ENCODE measurements at regions not wholly inside any gene's neighbourhood (a gene's known extent, or its start where the extent isn't known, plus 50 kb on each side); places are given as distances from the start of the nearest gene placed in this dataset.

- Histone ChIP-seq H3K4me1 (ENCODE audit: insufficient read depth, low read length) (no peaks in the 10 kb centered on the region), H3K27ac (ENCODE audit: low read depth, low read length) (no peak overlapping the region), H3K9me3 (ENCODE audit: low read length) (no peaks in the 10 kb centered on the region), H3K4me3 (ENCODE audit: low read length) (no peak overlapping the region), H3K36me3 (ENCODE audit: insufficient read depth, low read length) (no peaks in the 10 kb centered on the region), H3K27me3 (ENCODE audit: insufficient read depth, low read length, poor library complexity, severe bottlenecking) (no peaks in the 10 kb centered on the region)
- Mint-ChIP-seq H3K36me3 (no peaks in the 10 kb centered on the region), H3K4me1 (no peaks in the 10 kb centered on the region), H3K4me3 (no peak overlapping the region), H3K9me3 (peaks cover 1 to 8% (median 6%) of the 10 kb centered on the region in 5 donors), H3K27me3 (no peaks in the 10 kb centered on the region), H3K27ac (no peak overlapping the region)
- DNase-seq, result no peak
- CTCF ChIA-PET, result no interaction called here
- POLR2A ChIA-PET, result no interaction called here
Measured at GRCh38 chr3:88991496-88991895, 115.9 kb upstream of the EPHA3 start.

- ChIA-PET CTCF (no interaction called here), POLR2A (no interaction called here)
- Mint-ChIP-seq H3K36me3 (no peaks in the 10 kb centered on the region), H3K4me1 (no peaks in the 10 kb centered on the region), H3K9me3 (peaks cover 7 to 12% (median 10%) of the 10 kb centered on the region in 5 donors), H3K27ac (no peak overlapping the region), H3K4me3 (no peak overlapping the region), H3K27me3 (no peaks in the 10 kb centered on the region)
- no peak overlapping the region for H3K27ac ChIP-seq (ENCODE audit: low read depth, low read length)
- no peaks in the 10 kb centered on the region for H3K27me3 ChIP-seq (ENCODE audit: insufficient read depth, low read length, poor library complexity, severe bottlenecking)
- H3K36me3 ChIP-seq (ENCODE audit: insufficient read depth, low read length), result no peaks in the 10 kb centered on the region
- no peak overlapping the region for H3K4me3 ChIP-seq (ENCODE audit: low read length)
- H3K9me3 ChIP-seq (ENCODE audit: low read length), result no peaks in the 10 kb centered on the region
- no peak for DNase-seq
- H3K4me1 ChIP-seq (ENCODE audit: insufficient read depth, low read length), result no peaks in the 10 kb centered on the region
Measured at GRCh38 chr3:88996691-88997090, 110.7 kb upstream of the EPHA3 start.

- H3K27me3 ChIP-seq (ENCODE audit: insufficient read depth, low read length, poor library complexity, severe bottlenecking), result no peaks in the 10 kb centered on the region
- Mint-ChIP-seq H3K27me3 (no peaks in the 10 kb centered on the region), H3K27ac (no peak overlapping the region), H3K4me3 (no peak overlapping the region), H3K4me1 (no peaks in the 10 kb centered on the region), H3K9me3 (peaks cover 7 to 11% (median 10%) of the 10 kb centered on the region in 5 donors), H3K36me3 (no peaks in the 10 kb centered on the region)
- POLR2A ChIA-PET, result no interaction called here
- no peaks in the 10 kb centered on the region for H3K36me3 ChIP-seq (ENCODE audit: insufficient read depth, low read length)
- no peaks in the 10 kb centered on the region for H3K9me3 ChIP-seq (ENCODE audit: low read length)
- CTCF ChIA-PET, result no interaction called here
- no peak for DNase-seq
- no peak overlapping the region for H3K4me3 ChIP-seq (ENCODE audit: low read length)
- no peaks in the 10 kb centered on the region for H3K4me1 ChIP-seq (ENCODE audit: insufficient read depth, low read length)
- H3K27ac ChIP-seq (ENCODE audit: low read depth, low read length), result no peak overlapping the region
Measured at GRCh38 chr3:88997260-88997659, 110.2 kb upstream of the EPHA3 start.

GRCh38 chr3:89000886-89001285 is 106.5 kb upstream of the EPHA3 start:
- H3K9me3 Mint-ChIP-seq, result peaks cover 7 to 11% (median 9%) of the 10 kb centered on the region in 5 donors
- ChIA-PET POLR2A (no interaction called here), CTCF (no interaction called here)
- no peaks in the 10 kb centered on the region for H3K36me3 Mint-ChIP-seq
- no peaks in the 10 kb centered on the region for H3K27me3 Mint-ChIP-seq
- no peaks in the 10 kb centered on the region for H3K27me3 ChIP-seq (ENCODE audit: insufficient read depth, low read length, poor library complexity, severe bottlenecking)
- H3K4me3 ChIP-seq (ENCODE audit: low read length), result no peak overlapping the region
- DNase-seq, result no peak
- no peaks in the 10 kb centered on the region for H3K9me3 ChIP-seq (ENCODE audit: low read length)
- H3K36me3 ChIP-seq (ENCODE audit: insufficient read depth, low read length), result no peaks in the 10 kb centered on the region
- no peak overlapping the region for H3K27ac Mint-ChIP-seq
- no peak overlapping the region for H3K4me3 Mint-ChIP-seq
- no peaks in the 10 kb centered on the region for H3K4me1 ChIP-seq (ENCODE audit: insufficient read depth, low read length)
- no peaks in the 10 kb centered on the region for H3K4me1 Mint-ChIP-seq
- H3K27ac ChIP-seq (ENCODE audit: low read depth, low read length), result no peak overlapping the region

- no peaks in the 10 kb centered on the region for H3K9me3 ChIP-seq (ENCODE audit: low read length)
- Mint-ChIP-seq H3K36me3 (no peaks in the 10 kb centered on the region), H3K4me1 (no peaks in the 10 kb centered on the region), H3K27me3 (no peaks in the 10 kb centered on the region), H3K9me3 (peaks cover 7 to 14% (median 11%) of the 10 kb centered on the region in 5 donors), H3K4me3 (no peak overlapping the region), H3K27ac (no peak overlapping the region)
- H3K27me3 ChIP-seq (ENCODE audit: insufficient read depth, low read length, poor library complexity, severe bottlenecking), result no peaks in the 10 kb centered on the region
- ChIA-PET POLR2A (no interaction called here), CTCF (no interaction called here)
- no peaks in the 10 kb centered on the region for H3K4me1 ChIP-seq (ENCODE audit: insufficient read depth, low read length)
- no peak overlapping the region for H3K27ac ChIP-seq (ENCODE audit: low read depth, low read length)
- no peak for DNase-seq
- H3K36me3 ChIP-seq (ENCODE audit: insufficient read depth, low read length), result no peaks in the 10 kb centered on the region
- no peak overlapping the region for H3K4me3 ChIP-seq (ENCODE audit: low read length)
Measured at GRCh38 chr3:89002191-89002590, 105.2 kb upstream of the EPHA3 start.

- Mint-ChIP-seq H3K4me1 (no peaks in the 10 kb centered on the region), H3K4me3 (no peak overlapping the region), H3K36me3 (no peaks in the 10 kb centered on the region), H3K27ac (no peak overlapping the region), H3K27me3 (no peaks in the 10 kb centered on the region), H3K9me3 (peaks cover 6 to 17% (median 12%) of the 10 kb centered on the region in 5 donors)
- no peak for DNase-seq
- Histone ChIP-seq H3K4me1 (ENCODE audit: insufficient read depth, low read length) (no peaks in the 10 kb centered on the region), H3K27me3 (ENCODE audit: insufficient read depth, low read length, poor library complexity, severe bottlenecking) (no peaks in the 10 kb centered on the region), H3K36me3 (ENCODE audit: insufficient read depth, low read length) (no peaks in the 10 kb centered on the region), H3K27ac (ENCODE audit: low read depth, low read length) (no peak overlapping the region), H3K9me3 (ENCODE audit: low read length) (no peaks in the 10 kb centered on the region), H3K4me3 (ENCODE audit: low read length) (no peak overlapping the region)
- ChIA-PET CTCF (no interaction called here), POLR2A (no interaction called here)
Measured at GRCh38 chr3:89013536-89013935, 93.9 kb upstream of the EPHA3 start.

GRCh38 chr3:89017531-89017930 is 89.9 kb upstream of the EPHA3 start:
- CTCF ChIA-PET, result no interaction called here
- peaks cover 6 to 25% (median 11%) of the 10 kb centered on the region in 5 donors for H3K9me3 Mint-ChIP-seq
- H3K27me3 Mint-ChIP-seq, result no peaks in the 10 kb centered on the region
- Histone ChIP-seq H3K27ac (ENCODE audit: low read depth, low read length) (no peak overlapping the region), H3K36me3 (ENCODE audit: insufficient read depth, low read length) (no peaks in the 10 kb centered on the region), H3K27me3 (ENCODE audit: insufficient read depth, low read length, poor library complexity, severe bottlenecking) (no peaks in the 10 kb centered on the region), H3K4me1 (ENCODE audit: insufficient read depth, low read length) (no peaks in the 10 kb centered on the region), H3K4me3 (ENCODE audit: low read length) (no peak overlapping the region), H3K9me3 (ENCODE audit: low read length) (no peaks in the 10 kb centered on the region)
- POLR2A ChIA-PET, result no interaction called here
- no peaks in the 10 kb centered on the region for H3K4me1 Mint-ChIP-seq
- no peak overlapping the region for H3K4me3 Mint-ChIP-seq
- no peaks in the 10 kb centered on the region for H3K36me3 Mint-ChIP-seq
- H3K27ac Mint-ChIP-seq, result no peak overlapping the region
- DNase-seq, result no peak

GRCh38 chr3:89025185-89025584 is 82.2 kb upstream of the EPHA3 start:
- no peak overlapping the region for H3K4me3 Mint-ChIP-seq

GRCh38 chr3:89032346-89033013 is 74.9 kb upstream of the EPHA3 start:
- H3K9me3 Mint-ChIP-seq, result peaks cover 7 to 20% (median 12%) of the 10 kb centered on the region in 5 donors
- no peaks in the 10 kb centered on the region for H3K36me3 Mint-ChIP-seq
- Histone ChIP-seq H3K4me1 (ENCODE audit: insufficient read depth, low read length) (no peaks in the 10 kb centered on the region), H3K27me3 (ENCODE audit: insufficient read depth, low read length, poor library complexity, severe bottlenecking) (no peaks in the 10 kb centered on the region), H3K36me3 (ENCODE audit: insufficient read depth, low read length) (no peaks in the 10 kb centered on the region), H3K27ac (ENCODE audit: low read depth, low read length) (no peak overlapping the region), H3K9me3 (ENCODE audit: low read length) (no peaks in the 10 kb centered on the region), H3K4me3 (ENCODE audit: low read length) (no peak overlapping the region)
- no peak overlapping the region for H3K4me3 Mint-ChIP-seq
- ChIA-PET CTCF (no interaction called here), POLR2A (no interaction called here)
- no peaks in the 10 kb centered on the region for H3K27me3 Mint-ChIP-seq
- no peak for DNase-seq
- no peak overlapping the region for H3K27ac Mint-ChIP-seq
- H3K4me1 Mint-ChIP-seq, result no peaks in the 10 kb centered on the region

More at GRCh38 chr3:89025185-89025584, 82.2 kb upstream of the EPHA3 start:
- H3K36me3 ChIP-seq (ENCODE audit: insufficient read depth, low read length), result no peaks in the 10 kb centered on the region
- H3K36me3 Mint-ChIP-seq, result no peaks in the 10 kb centered on the region
- ChIA-PET CTCF (no interaction called here), POLR2A (no interaction called here)
- no peak overlapping the region for H3K27ac Mint-ChIP-seq
- no peak for DNase-seq
- no peak overlapping the region for H3K27ac ChIP-seq (ENCODE audit: low read depth, low read length)
- H3K27me3 Mint-ChIP-seq, result no peaks in the 10 kb centered on the region
- peaks cover 2 to 13% (median 4%) of the 10 kb centered on the region in 5 donors for H3K9me3 Mint-ChIP-seq
- no peaks in the 10 kb centered on the region for H3K4me1 Mint-ChIP-seq
- no peak overlapping the region for H3K4me3 ChIP-seq (ENCODE audit: low read length)
- no peaks in the 10 kb centered on the region for H3K9me3 ChIP-seq (ENCODE audit: low read length)
- H3K4me1 ChIP-seq (ENCODE audit: insufficient read depth, low read length), result no peaks in the 10 kb centered on the region
- H3K27me3 ChIP-seq (ENCODE audit: insufficient read depth, low read length, poor library complexity, severe bottlenecking), result no peaks in the 10 kb centered on the region
